Urinary bladder (tissue), 3 donors: ENCODE measurements at regions not wholly inside any gene's neighbourhood (a gene's known extent, or its start where the extent isn't known, plus 50 kb on each side); places are given as distances from the start of the nearest gene placed in this dataset.

Source experiments
- DNase-seq: peaks from one replicate; pipeline ENCODE4 v3.0.0-alpha.2; 2015; ENCODE audit errors: extremely low spot score
- H3K27ac ChIP-seq: one replicate; pipeline ENCODE4 v1.5.1; 2013; ENCODE audit warnings: low read depth, mild to moderate bottlenecking, moderate library complexity
- H3K36me3 ChIP-seq: one replicate; pipeline ENCODE4 v1.6.1; 2013; ENCODE audit warnings: mild to moderate bottlenecking, moderate library complexity; ENCODE audit not compliant: insufficient read depth
- H3K4me1 ChIP-seq: one replicate; pipeline ENCODE4 v1.6.1; 2013; ENCODE audit warnings: mild to moderate bottlenecking, moderate library complexity; ENCODE audit not compliant: insufficient read depth
- H3K4me3 ChIP-seq: one replicate; pipeline ENCODE4 v1.5.1; 2013; ENCODE audit warnings: low read depth, low read length
- WGBS: extraction: QIAGEN DNeasy Blood & Tissue Kit; methylation state at CpG from one replicate; pipeline ENCODE4 v1.1.7; 2013; 5-methylcytosine and 5-hydroxymethylcytosine counted together
- donor health status: healthy with polysubstance abuse.
- donor health status: healthy.

DNA sequence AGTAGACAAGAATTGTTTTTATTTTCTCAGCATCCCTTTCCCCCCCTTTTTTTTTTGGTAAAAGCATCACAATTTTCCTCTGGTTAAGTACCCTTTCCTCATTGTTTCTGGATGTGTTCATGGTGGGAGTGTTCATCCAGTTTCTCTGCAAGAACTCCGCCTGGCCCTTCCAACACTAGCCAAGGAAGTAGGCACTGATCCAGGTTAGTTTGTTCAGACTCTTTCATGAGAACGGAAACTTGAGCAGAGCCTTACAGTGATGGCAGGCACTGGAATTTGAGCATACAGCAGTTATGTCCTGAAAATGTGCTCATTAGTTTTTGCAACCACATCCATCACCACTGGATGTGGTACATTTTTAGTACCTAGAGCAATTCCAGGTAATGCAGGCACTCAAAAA lies 336.1 kb upstream of the BOD1L1 start:
- Histone ChIP-seq H3K27ac (no peak overlapping the region), H3K4me1 (no peaks in the 10 kb centered on the region), H3K4me3 (no peak overlapping the region), H3K36me3 (no peaks in the 10 kb centered on the region)
- WGBS = 52% methylated on average over 2 of the region's 2 CpGs
- DNase-seq = no peak

DNA sequence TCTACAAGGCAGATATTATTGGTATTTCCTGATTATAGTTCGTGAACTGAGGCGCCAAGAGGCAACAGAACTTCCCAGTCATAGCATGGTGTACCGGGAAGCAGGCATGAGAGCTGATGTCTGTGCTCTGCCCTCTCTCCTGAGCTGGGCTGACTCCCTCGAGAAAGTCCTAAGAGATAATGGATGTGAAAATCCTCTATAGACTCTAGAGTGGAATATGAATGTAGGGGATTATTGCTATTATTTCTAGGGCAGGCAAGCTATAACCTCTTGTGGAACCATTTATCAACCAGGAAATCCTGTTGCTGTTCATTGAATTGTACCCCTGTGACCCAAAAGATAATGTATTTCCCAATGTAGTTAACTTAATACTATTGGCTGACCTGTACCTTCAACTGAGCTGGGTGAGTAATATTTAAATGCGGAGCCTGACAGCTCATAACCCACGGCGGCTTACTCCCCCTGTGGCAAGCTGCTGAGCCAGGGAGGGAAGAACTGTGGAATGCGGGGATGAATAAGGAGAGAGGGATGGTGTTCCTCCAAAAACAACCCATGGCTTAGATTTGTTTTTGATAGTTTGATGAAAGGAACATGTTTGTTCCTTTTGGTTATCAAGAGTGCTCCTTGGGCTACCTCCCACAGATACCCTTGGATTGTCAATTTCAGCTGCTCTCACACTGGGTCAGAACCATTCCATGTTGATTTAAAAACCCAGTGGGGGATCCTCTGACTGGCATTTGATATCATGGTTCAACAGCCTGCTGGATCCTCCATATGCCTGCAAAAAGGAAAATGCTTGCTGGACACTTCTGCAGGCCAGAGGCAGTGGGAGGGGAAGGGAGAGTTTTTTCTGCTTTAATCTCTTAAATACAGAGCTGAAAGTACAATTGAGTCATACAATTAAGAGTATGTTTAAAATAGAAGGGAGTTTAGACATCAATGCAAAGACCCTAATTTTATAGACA lies 339.0 kb upstream of the BOD1L1 start:
- WGBS = 40% methylated on average over 8 of the region's 8 CpGs
- no peak for DNase-seq
- no peak overlapping the region for H3K4me3 ChIP-seq
- no peaks in the 10 kb centered on the region for H3K4me1 ChIP-seq
- H3K27ac ChIP-seq = no peak overlapping the region
- H3K36me3 ChIP-seq = no peaks in the 10 kb centered on the region

DNA sequence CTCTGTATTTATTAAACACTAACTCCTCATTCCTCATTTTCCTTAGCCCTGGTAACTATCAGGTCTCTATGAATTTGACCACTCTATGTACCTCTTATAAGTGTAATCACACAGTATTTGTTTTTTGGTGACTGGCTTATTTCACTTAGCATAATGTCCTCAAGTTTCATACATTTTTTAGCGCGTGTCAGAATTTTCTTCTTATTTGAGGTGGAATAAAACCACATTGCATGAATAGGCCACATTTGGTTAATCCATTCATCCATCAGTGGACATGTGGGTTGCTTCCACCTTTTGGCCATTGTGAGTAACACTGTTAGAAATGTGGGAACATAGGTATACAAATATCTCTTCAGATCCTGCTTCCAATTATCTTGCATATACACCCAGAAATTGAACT lies 341.2 kb upstream of the BOD1L1 start:
- 99% methylated on average over 2 of the region's 2 CpGs for WGBS
- H3K27ac ChIP-seq = no peak overlapping the region
- H3K4me3 ChIP-seq = no peak overlapping the region
- H3K36me3 ChIP-seq = no peaks in the 10 kb centered on the region
- DNase-seq = no peak
- H3K4me1 ChIP-seq = no peaks in the 10 kb centered on the region

DNA sequence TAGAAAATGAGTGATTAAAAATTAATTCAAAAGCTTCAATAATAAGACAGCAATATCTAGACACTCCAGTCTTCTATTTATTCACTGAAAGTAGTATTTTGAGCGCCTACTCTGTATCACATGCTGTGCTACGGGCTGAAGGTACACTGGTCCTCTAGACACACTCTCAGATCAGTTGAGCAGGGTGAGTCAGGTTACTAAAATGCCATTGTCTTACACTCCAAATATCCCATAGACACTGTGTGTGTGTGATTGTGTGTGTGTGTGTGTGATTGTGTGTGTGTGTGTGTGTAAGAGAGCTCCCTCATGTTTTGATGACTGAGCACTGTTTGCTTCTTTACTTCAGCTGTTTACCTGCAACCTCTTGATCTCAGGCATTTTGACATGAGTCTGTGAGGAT lies 342.8 kb upstream of the BOD1L1 start:
- no peak for DNase-seq
- H3K36me3 ChIP-seq = no peaks in the 10 kb centered on the region
- WGBS = 87% methylated on average over 2 of the region's 2 CpGs

DNA sequence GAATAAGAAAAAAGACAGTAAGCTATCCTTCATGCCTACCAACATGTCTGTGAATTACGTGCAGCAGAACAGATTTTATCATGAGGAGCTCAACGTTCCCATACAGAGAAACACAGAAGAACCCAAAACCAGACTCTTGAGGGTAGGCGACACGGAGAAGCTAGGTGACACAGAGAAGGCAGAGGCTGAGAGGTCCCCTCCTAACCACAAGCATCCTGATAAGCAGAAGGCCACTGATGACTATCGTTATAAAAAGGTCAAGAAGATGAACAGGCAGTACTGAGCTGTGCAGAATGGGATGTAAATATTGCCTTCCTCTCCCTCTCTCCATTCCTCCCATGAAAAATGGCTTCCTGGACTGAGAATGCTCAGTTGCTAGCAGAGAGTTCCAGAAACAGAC lies 350.2 kb upstream of the BOD1L1 start:
- WGBS = 82% methylated on average over 5 of the region's 5 CpGs
- H3K36me3 ChIP-seq = no peaks in the 10 kb centered on the region
- H3K27ac ChIP-seq = no peak overlapping the region

More for the DNA sequence above, 342.8 kb upstream of the BOD1L1 start:
- no peak overlapping the region for H3K27ac ChIP-seq
- H3K4me1 ChIP-seq = no peaks in the 10 kb centered on the region
- no peak overlapping the region for H3K4me3 ChIP-seq

DNA sequence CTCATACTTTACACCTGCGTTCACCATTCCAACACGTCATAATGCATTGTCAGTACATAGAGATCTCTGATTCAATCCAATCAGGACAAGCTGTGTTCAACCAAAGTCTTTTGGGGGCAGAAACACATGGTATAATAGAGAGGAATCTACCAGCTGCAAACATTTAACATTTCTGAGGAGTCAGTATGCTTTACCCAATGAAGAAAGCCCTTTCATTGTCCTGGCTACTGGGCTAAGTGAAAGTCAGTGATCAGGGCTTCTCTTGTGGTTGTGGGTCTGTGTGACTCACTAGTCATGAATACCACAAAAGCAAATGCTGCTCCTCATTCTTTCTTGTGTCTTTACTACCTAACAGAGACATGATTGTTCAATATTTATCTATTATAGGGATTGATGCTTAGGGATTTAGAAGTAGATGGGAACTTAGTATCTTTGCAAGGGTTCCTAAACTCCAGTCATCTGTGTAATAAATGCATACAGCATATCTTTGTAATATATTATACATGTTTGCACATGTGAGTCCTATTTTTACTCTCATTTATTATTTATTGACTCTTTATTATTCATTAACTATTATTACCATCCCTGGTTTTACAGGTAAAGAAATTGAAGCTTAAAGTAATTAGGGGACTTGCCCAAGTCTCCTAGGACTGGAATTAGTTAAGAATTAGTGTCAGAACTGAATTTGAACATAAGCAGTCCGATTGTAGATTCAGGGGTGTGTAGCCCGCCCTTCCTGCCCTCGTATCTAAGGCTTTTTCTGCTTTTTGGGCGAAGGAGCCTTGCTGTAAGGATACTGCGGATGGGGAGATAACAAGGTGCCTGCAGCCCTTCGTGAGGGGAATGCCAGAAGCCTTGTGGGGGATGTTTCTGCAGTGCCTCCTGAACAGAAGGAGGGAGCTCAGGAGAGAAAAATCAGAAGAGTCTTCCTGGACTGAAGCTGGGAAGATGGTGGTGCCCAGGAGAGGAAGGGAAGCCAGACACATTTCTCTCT lies 353.1 kb upstream of the BOD1L1 start:
- Histone ChIP-seq H3K4me1 (no peaks in the 10 kb centered on the region), H3K27ac (no peak overlapping the region), H3K4me3 (no peak overlapping the region), H3K36me3 (no peaks in the 10 kb centered on the region)
- 64% methylated on average over 8 of the region's 8 CpGs for WGBS
- no peak for DNase-seq

More for the DNA sequence above, 350.2 kb upstream of the BOD1L1 start:
- Histone ChIP-seq H3K4me3 (no peak overlapping the region), H3K4me1 (no peaks in the 10 kb centered on the region)
- no peak for DNase-seq

DNA sequence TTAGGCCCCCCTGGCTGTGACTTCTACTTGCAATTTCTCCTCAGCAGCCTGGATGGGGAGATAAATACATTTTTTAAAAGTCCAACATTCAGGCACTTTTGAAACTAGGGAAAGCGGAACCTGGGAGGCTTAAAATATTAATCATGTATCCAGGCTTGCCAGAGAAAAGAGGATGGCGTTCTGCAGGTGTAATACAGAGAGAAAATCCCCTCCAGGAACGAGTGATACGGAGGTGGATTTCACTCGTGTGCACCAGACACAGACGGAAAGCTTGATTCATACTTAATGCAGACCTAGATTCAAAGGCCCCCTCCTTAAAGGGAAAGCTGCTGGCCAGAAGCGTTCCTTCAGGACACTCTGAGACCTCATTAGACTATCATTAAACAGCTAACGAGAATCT lies 354.0 kb upstream of the BOD1L1 start:
- no peak for DNase-seq
- Histone ChIP-seq H3K4me1 (no peaks in the 10 kb centered on the region), H3K4me3 (no peak overlapping the region), H3K27ac (no peak overlapping the region), H3K36me3 (no peaks in the 10 kb centered on the region)
- WGBS = 63% methylated on average over 8 of the region's 8 CpGs

DNA sequence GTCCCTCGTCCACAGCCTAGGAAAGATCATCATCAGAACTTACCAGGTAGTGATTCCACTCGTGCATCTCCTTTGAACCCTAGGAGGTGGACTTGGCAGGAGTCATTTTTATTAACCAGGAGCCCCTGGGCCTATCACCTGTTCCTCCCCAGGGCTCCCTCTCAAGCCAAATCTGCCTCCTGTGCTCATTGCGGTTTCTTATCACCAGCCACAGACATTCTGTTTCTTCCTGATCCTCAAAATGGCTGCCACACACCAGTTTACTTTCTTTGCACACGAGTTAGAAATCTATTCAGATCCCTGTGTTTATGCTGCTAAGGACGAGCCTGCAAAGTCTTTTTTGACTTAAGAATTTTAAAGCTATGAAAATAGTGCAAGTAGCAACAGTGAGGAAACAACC lies 354.5 kb upstream of the BOD1L1 start:
- no peak for DNase-seq
- WGBS = 40% methylated on average over 5 of the region's 5 CpGs
- H3K27ac ChIP-seq = no peak overlapping the region
- no peaks in the 10 kb centered on the region for H3K36me3 ChIP-seq
- no peak overlapping the region for H3K4me3 ChIP-seq
- H3K4me1 ChIP-seq = no peaks in the 10 kb centered on the region

DNA sequence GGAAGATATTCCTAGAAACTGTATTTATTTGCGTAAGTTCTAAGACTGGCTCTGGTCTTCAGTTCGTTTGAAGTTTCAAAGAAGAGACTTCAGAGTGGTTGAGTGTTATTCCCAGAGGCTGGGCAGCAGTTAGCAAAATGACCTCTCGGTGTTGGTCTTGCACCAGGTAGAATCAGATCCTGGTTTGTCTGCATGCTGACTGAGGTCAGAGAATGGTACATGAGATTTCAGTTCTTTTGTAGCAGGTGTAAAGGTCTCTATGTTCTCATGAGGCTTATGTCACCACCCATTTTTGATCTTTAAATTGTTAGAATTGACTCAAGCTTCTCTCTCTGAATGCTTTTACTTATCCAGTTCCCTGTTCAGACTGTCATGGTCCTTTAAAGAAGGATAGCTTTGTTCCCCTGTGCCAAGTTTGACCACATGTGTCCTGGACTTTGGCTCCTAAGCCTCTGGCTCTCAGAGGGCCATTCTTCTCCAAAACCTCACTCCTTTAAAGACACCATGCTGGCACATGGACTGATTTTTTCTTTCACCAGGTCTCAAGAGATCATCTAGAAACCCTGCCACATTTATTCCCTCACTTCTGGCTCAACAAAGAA lies 355.8 kb upstream of the BOD1L1 start:
- no peaks in the 10 kb centered on the region for H3K36me3 ChIP-seq
- no peak for DNase-seq
- no peaks in the 10 kb centered on the region for H3K4me1 ChIP-seq
- no peak overlapping the region for H3K4me3 ChIP-seq
- H3K27ac ChIP-seq = no peak overlapping the region
- 80% methylated on average over 3 of the region's 3 CpGs for WGBS

DNA sequence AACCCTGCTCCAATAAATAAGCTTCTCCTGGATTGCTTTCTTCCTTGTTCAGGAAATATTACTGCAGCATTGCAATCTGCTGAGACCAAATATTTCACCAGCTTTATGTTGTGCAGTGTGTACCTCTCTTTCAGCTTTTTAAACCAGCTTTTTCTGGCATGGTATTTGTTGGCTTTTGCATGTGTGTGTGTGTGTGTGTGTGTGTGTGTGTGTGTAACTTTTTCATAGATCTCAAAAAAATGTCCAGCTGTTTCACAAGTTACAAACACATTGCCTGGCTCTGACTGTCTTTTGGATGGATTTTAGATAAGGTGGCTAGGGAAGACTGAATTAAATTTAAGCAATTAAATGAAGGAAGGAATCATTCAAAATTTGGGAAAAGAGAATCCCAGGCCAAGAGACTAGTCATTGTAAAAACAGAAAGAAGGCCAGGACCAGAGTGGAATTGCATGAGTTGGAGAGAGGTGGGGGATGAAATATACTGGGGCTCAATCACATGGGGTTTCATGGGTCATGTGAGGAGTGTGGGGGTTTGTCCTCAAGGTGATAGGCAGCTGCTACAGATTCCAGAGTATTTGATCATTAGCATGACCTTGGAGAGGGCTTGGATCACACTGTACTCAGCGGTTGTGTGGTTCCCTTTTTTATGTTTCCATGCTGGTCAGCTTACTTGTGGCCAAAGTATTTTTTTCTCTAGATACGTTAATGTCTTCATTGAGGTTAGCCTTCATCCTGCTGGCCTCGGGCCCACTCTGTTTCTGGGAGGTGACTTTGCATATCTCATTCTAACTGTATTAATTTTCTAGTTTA lies 357.7 kb upstream of the BOD1L1 start:
- H3K36me3 ChIP-seq = no peaks in the 10 kb centered on the region
- WGBS = 36% methylated on average over 3 of the region's 3 CpGs
- H3K4me3 ChIP-seq = no peak overlapping the region
- H3K27ac ChIP-seq = no peak overlapping the region
- DNase-seq = no peak
- no peaks in the 10 kb centered on the region for H3K4me1 ChIP-seq

DNA sequence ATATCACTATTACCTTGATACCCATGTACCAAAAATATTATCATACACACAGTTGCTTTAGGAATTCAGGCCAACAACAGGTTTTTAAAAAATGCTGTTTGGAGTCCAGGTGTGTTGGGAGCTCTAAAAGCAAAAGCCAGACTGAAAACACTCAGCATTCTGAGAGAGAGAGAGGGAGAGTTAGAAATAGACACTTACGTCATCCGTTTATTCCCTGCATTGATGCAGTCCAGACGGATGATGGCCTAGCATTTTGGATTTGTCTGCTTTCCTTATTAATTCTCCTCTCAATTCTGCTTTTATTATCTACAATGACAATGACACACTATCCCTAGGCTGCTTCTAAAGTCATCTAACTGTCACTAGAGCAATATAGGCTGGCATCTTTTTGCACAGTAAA lies 358.3 kb upstream of the BOD1L1 start:
- DNase-seq = no peak
- Histone ChIP-seq H3K36me3 (no peaks in the 10 kb centered on the region), H3K4me3 (no peak overlapping the region), H3K4me1 (no peaks in the 10 kb centered on the region), H3K27ac (no peak overlapping the region)
- WGBS = 53% methylated on average over 3 of the region's 3 CpGs

DNA sequence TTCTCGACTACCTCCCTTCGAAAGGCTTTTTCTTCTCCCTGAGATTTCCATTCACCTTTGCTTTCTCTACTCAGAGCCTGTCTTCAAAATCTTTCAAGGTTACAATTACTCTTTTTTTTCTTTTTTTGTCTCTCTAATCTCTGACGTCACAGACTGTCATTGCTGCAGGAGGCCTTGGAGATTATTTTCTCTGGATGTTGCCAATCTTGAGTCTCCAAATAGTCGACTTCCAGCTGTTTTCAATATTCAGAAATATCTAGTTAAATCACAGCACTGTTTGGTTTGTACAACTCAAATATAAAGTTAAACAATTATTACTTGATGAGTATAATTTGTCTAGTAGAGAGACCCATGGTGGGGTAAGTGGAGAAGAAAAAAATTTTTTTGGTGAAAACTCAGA lies 359.0 kb upstream of the BOD1L1 start:
- WGBS = 67% methylated on average over 4 of the region's 4 CpGs
- no peaks in the 10 kb centered on the region for H3K4me1 ChIP-seq
- H3K36me3 ChIP-seq = no peaks in the 10 kb centered on the region
- no peak overlapping the region for H3K27ac ChIP-seq
- H3K4me3 ChIP-seq = no peak overlapping the region
- DNase-seq = no peak
